SU-DHL-6 (cell line): ENCODE measurements at regions not wholly inside any gene's neighbourhood (a gene's known extent, or its start where the extent isn't known, plus 50 kb on each side); places are given as distances from the start of the nearest gene placed in this dataset.

Experiments used
- EZH2phosphoT487 ChIP-seq: fragments of 200-600 bp; sonication (generic), shearing (Covaris generic); conservative IDR thresholded peaks from 2 replicates; pipeline ENCODE4 v1.6.1; 2018; ENCODE audit warnings: mild to moderate bottlenecking, antibody characterized with exemption, low read length, moderate library complexity, mixed read lengths
- TF ChIP-seq, protein P1 (sequence below): fragments of 200-600 bp; sonication (generic); IDR thresholded peaks from one replicate; pipeline ENCODE4 v1.5.1; 2017; ENCODE audit warnings: antibody characterized with exemption, mild to moderate bottlenecking, low read length, moderate library complexity; ENCODE audit not compliant: insufficient read depth, poor library complexity, severe bottlenecking

GRCh38 chr19:31449379-31449778, 100.1 kb upstream of the TSHZ3 start:
- TF ChIP-seq, protein P1, sequence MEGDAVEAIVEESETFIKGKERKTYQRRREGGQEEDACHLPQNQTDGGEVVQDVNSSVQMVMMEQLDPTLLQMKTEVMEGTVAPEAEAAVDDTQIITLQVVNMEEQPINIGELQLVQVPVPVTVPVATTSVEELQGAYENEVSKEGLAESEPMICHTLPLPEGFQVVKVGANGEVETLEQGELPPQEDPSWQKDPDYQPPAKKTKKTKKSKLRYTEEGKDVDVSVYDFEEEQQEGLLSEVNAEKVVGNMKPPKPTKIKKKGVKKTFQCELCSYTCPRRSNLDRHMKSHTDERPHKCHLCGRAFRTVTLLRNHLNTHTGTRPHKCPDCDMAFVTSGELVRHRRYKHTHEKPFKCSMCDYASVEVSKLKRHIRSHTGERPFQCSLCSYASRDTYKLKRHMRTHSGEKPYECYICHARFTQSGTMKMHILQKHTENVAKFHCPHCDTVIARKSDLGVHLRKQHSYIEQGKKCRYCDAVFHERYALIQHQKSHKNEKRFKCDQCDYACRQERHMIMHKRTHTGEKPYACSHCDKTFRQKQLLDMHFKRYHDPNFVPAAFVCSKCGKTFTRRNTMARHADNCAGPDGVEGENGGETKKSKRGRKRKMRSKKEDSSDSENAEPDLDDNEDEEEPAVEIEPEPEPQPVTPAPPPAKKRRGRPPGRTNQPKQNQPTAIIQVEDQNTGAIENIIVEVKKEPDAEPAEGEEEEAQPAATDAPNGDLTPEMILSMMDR = no peak
- no peak for TF ChIP-seq EZH2phosphoT487
